ENCODE measurements at regions not wholly inside any gene's neighbourhood (a gene's known extent, or its start where the extent isn't known, plus 50 kb on each side); places are given as distances from the start of the nearest gene placed in this dataset.

- no peaks in the 10 kb centered on the region for H3K4me1 ChIP-seq (ENCODE audit: control insufficient read depth, low read depth, low read length)
- no peaks in the 10 kb centered on the region for H3K27me3 ChIP-seq (ENCODE audit: insufficient read depth, low read length, poor library complexity)
Observed at GRCh38 chr11:97019754-97020153, 629.9 kb downstream of the JRKL start.

GRCh38 chr11:97022955-97023354, 633.1 kb downstream of the JRKL start:
- no CpG with 5 or more reads among the region's 2 CpGs for WGBS (ENCODE audit: extremely low coverage, insufficient coverage, low lambda C conversion rate)

More at GRCh38 chr11:97019754-97020153, 629.9 kb downstream of the JRKL start:
- H3K79me2 ChIP-seq (ENCODE audit: control insufficient read depth, insufficient read depth, low read length), result no peaks in the 10 kb centered on the region
- no peaks in the 10 kb centered on the region for H3K79me1 ChIP-seq (ENCODE audit: low read length)
- no peak overlapping the region for H2BK120ac ChIP-seq (ENCODE audit: low read depth, low read length)
- H3K4ac ChIP-seq (ENCODE audit: low read depth, low read length), result no peak overlapping the region
- no peak overlapping the region for H2AK5ac ChIP-seq (ENCODE audit: low read length)
- no peak overlapping the region for H3K9ac ChIP-seq (ENCODE audit: low read length)
- H3K18ac ChIP-seq (ENCODE audit: low read length), result no peak overlapping the region
- H3K36me3 ChIP-seq (ENCODE audit: control insufficient read depth, insufficient read depth, low read length), result no peaks in the 10 kb centered on the region
- no peak overlapping the region for H3K23ac ChIP-seq (ENCODE audit: low read length)
- H2BK15ac ChIP-seq (replicated peaks; ENCODE audit: low read depth), result no peak overlapping the region
- DNase-seq, result no peak
- H3K4me2 ChIP-seq (ENCODE audit: low read length), result no peak overlapping the region
- no peak overlapping the region for H4K8ac ChIP-seq (ENCODE audit: low read depth, low read length)
- H3K56ac ChIP-seq (ENCODE audit: low read length), result no peak overlapping the region
- H3K4me3 ChIP-seq (ENCODE audit: low read length), result no peak overlapping the region
- H3K27ac ChIP-seq (ENCODE audit: low read depth, low read length), result no peak overlapping the region
- H4K5ac ChIP-seq (ENCODE audit: low read length), result no peak overlapping the region
- no peak overlapping the region for H2BK5ac ChIP-seq (ENCODE audit: low read length)

GRCh38 chr11:97028836-97029406, 639.1 kb downstream of the JRKL start:
- H3K18ac ChIP-seq (ENCODE audit: low read length), result no peak overlapping the region
- no peak overlapping the region for H3K4ac ChIP-seq (ENCODE audit: low read depth, low read length)
- H4K8ac ChIP-seq (ENCODE audit: low read depth, low read length), result no peak overlapping the region
- no peaks in the 10 kb centered on the region for H3K27me3 ChIP-seq (ENCODE audit: insufficient read depth, low read length, poor library complexity)
- H3K4me2 ChIP-seq (ENCODE audit: low read length), result no peak overlapping the region
- no peak overlapping the region for H2BK120ac ChIP-seq (ENCODE audit: low read depth, low read length)
- no peak overlapping the region for H3K27ac ChIP-seq (ENCODE audit: low read depth, low read length)
- no peak overlapping the region for H3K9ac ChIP-seq (ENCODE audit: low read length)
- no peak overlapping the region for H2BK5ac ChIP-seq (ENCODE audit: low read length)
- no peak overlapping the region for H2AK5ac ChIP-seq (ENCODE audit: low read length)
- H3K4me1 ChIP-seq (ENCODE audit: control insufficient read depth, low read depth, low read length), result no peaks in the 10 kb centered on the region
- H3K56ac ChIP-seq (ENCODE audit: low read length), result no peak overlapping the region
- H3K36me3 ChIP-seq (ENCODE audit: control insufficient read depth, insufficient read depth, low read length), result no peaks in the 10 kb centered on the region
- no peaks in the 10 kb centered on the region for H3K79me2 ChIP-seq (ENCODE audit: control insufficient read depth, insufficient read depth, low read length)
- WGBS (ENCODE audit: extremely low coverage, insufficient coverage, low lambda C conversion rate), result no CpG with 5 or more reads among the region's 1 CpG
- no peak overlapping the region for H3K4me3 ChIP-seq (ENCODE audit: low read length)
- H3K23ac ChIP-seq (ENCODE audit: low read length), result no peak overlapping the region
- no peak for DNase-seq
- no peak overlapping the region for H2BK15ac ChIP-seq (replicated peaks; ENCODE audit: low read depth)
- H3K79me1 ChIP-seq (ENCODE audit: low read length), result no peaks in the 10 kb centered on the region
- H4K5ac ChIP-seq (ENCODE audit: low read length), result no peak overlapping the region

More at GRCh38 chr11:97022955-97023354, 633.1 kb downstream of the JRKL start:
- Histone ChIP-seq H3K4ac (ENCODE audit: low read depth, low read length) (no peak overlapping the region), H3K27ac (ENCODE audit: low read depth, low read length) (no peak overlapping the region), H3K4me3 (ENCODE audit: low read length) (no peak overlapping the region), H3K79me1 (ENCODE audit: low read length) (no peaks in the 10 kb centered on the region), H4K8ac (ENCODE audit: low read depth, low read length) (no peak overlapping the region), H3K79me2 (ENCODE audit: control insufficient read depth, insufficient read depth, low read length) (no peaks in the 10 kb centered on the region), H3K27me3 (ENCODE audit: insufficient read depth, low read length, poor library complexity) (no peaks in the 10 kb centered on the region), H3K18ac (ENCODE audit: low read length) (no peak overlapping the region), H4K5ac (ENCODE audit: low read length) (no peak overlapping the region), H3K4me1 (ENCODE audit: control insufficient read depth, low read depth, low read length) (no peaks in the 10 kb centered on the region), H3K23ac (ENCODE audit: low read length) (no peak overlapping the region), H2AK5ac (ENCODE audit: low read length) (no peak overlapping the region), H3K56ac (ENCODE audit: low read length) (no peak overlapping the region), H3K9ac (ENCODE audit: low read length) (no peak overlapping the region), H2BK120ac (ENCODE audit: low read depth, low read length) (no peak overlapping the region), H2BK15ac (replicated peaks; ENCODE audit: low read depth) (no peak overlapping the region), H2BK5ac (ENCODE audit: low read length) (no peak overlapping the region), H3K4me2 (ENCODE audit: low read length) (no peak overlapping the region), H3K36me3 (ENCODE audit: control insufficient read depth, insufficient read depth, low read length) (no peaks in the 10 kb centered on the region)
- DNase-seq, result no peak

GRCh38 chr11:97033178-97033577, 643.4 kb downstream of the JRKL start:
- Histone ChIP-seq H3K56ac (ENCODE audit: low read length) (no peak overlapping the region), H3K4ac (ENCODE audit: low read depth, low read length) (no peak overlapping the region), H3K36me3 (ENCODE audit: control insufficient read depth, insufficient read depth, low read length) (no peaks in the 10 kb centered on the region), H3K79me2 (ENCODE audit: control insufficient read depth, insufficient read depth, low read length) (no peaks in the 10 kb centered on the region), H3K4me2 (ENCODE audit: low read length) (no peak overlapping the region), H3K27me3 (ENCODE audit: insufficient read depth, low read length, poor library complexity) (no peaks in the 10 kb centered on the region), H3K27ac (ENCODE audit: low read depth, low read length) (no peak overlapping the region), H2AK5ac (ENCODE audit: low read length) (no peak overlapping the region), H2BK5ac (ENCODE audit: low read length) (no peak overlapping the region), H2BK120ac (ENCODE audit: low read depth, low read length) (no peak overlapping the region), H4K5ac (ENCODE audit: low read length) (no peak overlapping the region), H3K9ac (ENCODE audit: low read length) (no peak overlapping the region), H2BK15ac (replicated peaks; ENCODE audit: low read depth) (no peak overlapping the region), H3K23ac (ENCODE audit: low read length) (no peak overlapping the region), H3K79me1 (ENCODE audit: low read length) (no peaks in the 10 kb centered on the region), H3K4me1 (ENCODE audit: control insufficient read depth, low read depth, low read length) (no peaks in the 10 kb centered on the region), H3K4me3 (ENCODE audit: low read length) (no peak overlapping the region), H4K8ac (ENCODE audit: low read depth, low read length) (no peak overlapping the region), H3K18ac (ENCODE audit: low read length) (no peak overlapping the region)
- no CpG with 5 or more reads among the region's 5 CpGs for WGBS (ENCODE audit: extremely low coverage, insufficient coverage, low lambda C conversion rate)
- no peak for DNase-seq

GRCh38 chr11:97048481-97048880, 658.7 kb downstream of the JRKL start:
- Histone ChIP-seq H3K23ac (ENCODE audit: low read length) (no peak overlapping the region), H3K36me3 (ENCODE audit: control insufficient read depth, insufficient read depth, low read length) (no peaks in the 10 kb centered on the region), H3K4me1 (ENCODE audit: control insufficient read depth, low read depth, low read length) (no peaks in the 10 kb centered on the region), H3K4me3 (ENCODE audit: low read length) (no peak overlapping the region), H3K56ac (ENCODE audit: low read length) (no peak overlapping the region), H2BK5ac (ENCODE audit: low read length) (no peak overlapping the region), H3K79me2 (ENCODE audit: control insufficient read depth, insufficient read depth, low read length) (no peaks in the 10 kb centered on the region), H2BK120ac (ENCODE audit: low read depth, low read length) (no peak overlapping the region), H4K8ac (ENCODE audit: low read depth, low read length) (no peak overlapping the region), H2AK5ac (ENCODE audit: low read length) (no peak overlapping the region), H3K18ac (ENCODE audit: low read length) (no peak overlapping the region), H4K5ac (ENCODE audit: low read length) (no peak overlapping the region), H3K79me1 (ENCODE audit: low read length) (no peaks in the 10 kb centered on the region), H3K27ac (ENCODE audit: low read depth, low read length) (no peak overlapping the region), H3K4ac (ENCODE audit: low read depth, low read length) (no peak overlapping the region), H2BK15ac (replicated peaks; ENCODE audit: low read depth) (no peak overlapping the region), H3K9ac (ENCODE audit: low read length) (no peak overlapping the region), H3K27me3 (ENCODE audit: insufficient read depth, low read length, poor library complexity) (no peaks in the 10 kb centered on the region), H3K4me2 (ENCODE audit: low read length) (no peak overlapping the region)
- DNase-seq, result no peak
- 100% methylated on average over 1 of the region's 3 CpGs for WGBS (ENCODE audit: extremely low coverage, insufficient coverage, low lambda C conversion rate)

- Histone ChIP-seq H3K4ac (ENCODE audit: low read depth, low read length) (no peak overlapping the region), H3K56ac (ENCODE audit: low read length) (no peak overlapping the region), H3K79me1 (ENCODE audit: low read length) (no peaks in the 10 kb centered on the region), H3K27ac (ENCODE audit: low read depth, low read length) (no peak overlapping the region), H3K36me3 (ENCODE audit: control insufficient read depth, insufficient read depth, low read length) (no peaks in the 10 kb centered on the region), H2BK15ac (replicated peaks; ENCODE audit: low read depth) (no peak overlapping the region), H3K4me2 (ENCODE audit: low read length) (no peak overlapping the region), H3K79me2 (ENCODE audit: control insufficient read depth, insufficient read depth, low read length) (no peaks in the 10 kb centered on the region), H4K8ac (ENCODE audit: low read depth, low read length) (no peak overlapping the region), H3K23ac (ENCODE audit: low read length) (no peak overlapping the region), H3K4me1 (ENCODE audit: control insufficient read depth, low read depth, low read length) (no peaks in the 10 kb centered on the region), H3K9ac (ENCODE audit: low read length) (no peak overlapping the region), H3K18ac (ENCODE audit: low read length) (no peak overlapping the region), H3K27me3 (ENCODE audit: insufficient read depth, low read length, poor library complexity) (no peaks in the 10 kb centered on the region), H2BK120ac (ENCODE audit: low read depth, low read length) (no peak overlapping the region), H3K4me3 (ENCODE audit: low read length) (no peak overlapping the region), H4K5ac (ENCODE audit: low read length) (no peak overlapping the region), H2BK5ac (ENCODE audit: low read length) (no peak overlapping the region), H2AK5ac (ENCODE audit: low read length) (no peak overlapping the region)
- DNase-seq, result no peak
- no CpG with 5 or more reads among the region's 1 CpG for WGBS (ENCODE audit: extremely low coverage, insufficient coverage, low lambda C conversion rate)
Observed at GRCh38 chr11:97060184-97060583, 670.4 kb downstream of the JRKL start.

Data from mesendoderm (in vitro differentiated cells).